ENCODE measurements at regions not wholly inside any gene's neighbourhood (a gene's known extent, or its start where the extent isn't known, plus 50 kb on each side); places are given as distances from the start of the nearest gene placed in this dataset.
"Not testable (repeated sequence)": the region's sequence is repeated elsewhere in the genome, so short reads cannot be mapped to it uniquely, and the experiment has no call there.

GRCh38 chr2:175454953-175455389 is 273.5 kb upstream of the ATP5MC3 start:
- no peak for DNase-seq

DNA sequence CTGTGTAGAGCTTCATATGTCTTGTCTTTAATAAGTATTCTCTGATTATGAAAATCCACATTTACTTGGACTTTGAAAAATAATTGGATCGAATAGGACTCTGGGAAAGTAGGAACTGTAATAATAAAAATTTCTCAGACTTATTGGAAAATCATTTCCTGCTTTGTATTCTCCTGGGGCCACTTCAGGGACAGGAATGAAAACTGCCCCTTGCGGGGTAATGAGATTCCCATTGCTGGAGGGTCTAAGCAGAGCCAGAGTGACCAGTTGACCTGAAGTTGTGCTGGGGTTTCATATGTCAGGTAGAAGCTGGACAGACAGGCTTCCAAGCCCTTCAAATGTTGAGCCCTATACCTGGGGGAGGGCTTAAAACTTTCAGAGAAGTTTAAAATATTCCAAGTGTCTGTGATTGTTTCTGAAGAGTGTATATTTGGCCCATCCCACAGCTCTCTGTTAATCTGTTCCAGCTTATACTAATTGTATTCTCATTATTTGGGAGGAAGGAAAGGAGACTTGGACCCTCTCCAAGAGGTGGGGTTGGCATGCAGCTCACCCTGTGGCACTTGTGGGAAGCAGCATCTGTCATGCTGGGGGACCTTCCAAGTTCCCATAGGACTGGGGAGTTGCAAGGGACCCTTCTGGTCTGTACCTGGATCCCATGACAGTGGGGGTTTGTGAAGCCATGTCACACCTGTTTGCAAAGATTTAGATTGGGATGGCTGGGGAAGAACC is 268.7 kb upstream of the ATP5MC3 start:
- no peak for DNase-seq

- no peak for DNase-seq
These were observed 268.1 kb upstream of the ATP5MC3 start for GRCh38 chr2:175449616-175450015.

DNA sequence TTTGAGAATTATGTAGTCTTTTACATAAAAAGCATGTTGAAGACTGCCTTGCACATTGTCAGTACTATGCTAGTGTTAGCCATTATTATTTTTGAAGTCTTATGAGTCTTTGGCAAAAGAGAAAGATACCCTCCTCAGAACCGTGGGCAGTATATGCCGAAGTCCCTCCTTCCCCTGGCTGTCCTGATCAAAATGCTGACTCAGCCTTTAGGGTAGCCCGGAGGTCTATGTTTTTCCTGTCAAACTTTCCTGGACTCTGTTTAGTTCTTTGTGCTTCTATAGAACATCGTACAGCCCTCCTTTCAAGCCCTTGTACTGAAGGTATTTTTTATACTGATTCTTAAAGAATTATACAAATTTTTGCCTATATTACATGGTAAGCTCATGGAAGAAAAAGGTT is 264.7 kb upstream of the ATP5MC3 start:
- no peak for DNase-seq

DNA sequence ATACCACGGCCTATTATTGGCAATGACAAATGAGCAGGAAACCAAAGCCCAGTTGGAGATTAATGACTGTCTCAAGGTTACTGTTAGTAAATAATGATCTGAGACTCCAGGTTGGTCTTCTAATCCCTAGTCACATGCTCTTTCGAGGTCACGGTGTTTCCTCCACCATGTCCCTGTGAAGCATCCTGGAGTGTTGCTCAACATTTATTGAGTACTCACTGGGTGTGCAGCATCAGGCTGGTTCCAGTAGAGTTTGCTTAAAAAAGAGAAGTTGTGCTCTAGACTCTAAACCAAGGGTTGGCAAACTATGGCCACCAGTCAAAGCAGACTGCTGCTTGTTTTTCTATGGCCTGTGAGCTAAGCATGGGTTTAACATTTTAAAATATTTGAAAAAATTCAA is 263.8 kb upstream of the ATP5MC3 start:
- DNase-seq: no peak

GRCh38 chr2:175442441-175442840 is 260.9 kb upstream of the ATP5MC3 start:
- no peak for DNase-seq

DNA sequence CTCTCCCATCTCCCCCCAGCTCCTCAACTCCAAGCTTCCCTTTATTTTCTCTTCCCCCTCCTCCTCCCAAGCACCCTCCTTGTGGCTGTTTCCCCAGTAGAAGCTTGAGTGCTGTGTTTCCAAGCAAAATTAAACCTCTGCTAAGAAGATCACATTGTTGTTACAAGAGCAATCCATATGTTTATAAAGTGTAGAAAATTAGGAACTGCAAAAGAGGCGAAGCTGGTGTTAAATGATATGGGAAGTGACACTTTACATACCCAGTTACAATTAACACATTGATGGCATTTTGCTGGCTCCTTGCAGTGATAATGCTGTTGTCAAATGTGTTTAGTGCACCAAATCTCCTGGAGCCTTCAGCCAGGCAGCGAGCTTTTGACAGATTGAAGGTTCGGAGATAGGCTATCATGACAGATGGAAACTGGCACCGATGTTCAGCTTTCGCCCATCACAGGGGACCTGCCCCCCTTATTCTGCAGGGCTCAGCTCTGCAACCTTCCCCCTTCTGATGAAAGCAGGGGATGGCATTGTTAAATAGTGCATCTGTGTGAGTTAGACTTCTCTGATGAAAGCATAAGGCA is 259.8 kb upstream of the ATP5MC3 start:
- no peak for DNase-seq

GRCh38 chr2:175439416-175439815 is 257.9 kb upstream of the ATP5MC3 start:
- no peak for DNase-seq

DNA sequence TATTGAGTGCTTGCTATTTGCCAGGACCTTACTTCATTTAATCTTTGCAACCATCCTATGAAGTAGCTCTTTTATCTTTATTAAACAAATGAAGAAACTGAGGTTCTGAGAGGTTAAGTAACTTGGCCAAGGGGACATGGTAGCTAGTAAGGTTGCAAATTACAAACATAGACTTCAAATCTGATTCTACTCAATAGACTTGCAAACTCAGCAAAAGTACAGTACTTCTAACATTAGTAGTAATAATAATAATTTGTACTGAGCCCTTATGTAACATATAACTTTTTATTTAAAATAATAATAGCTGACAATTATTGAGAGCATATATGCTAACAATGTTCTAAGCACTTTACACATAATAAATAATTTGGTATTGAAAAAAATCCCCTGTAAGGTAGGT is 255.7 kb upstream of the ATP5MC3 start:
- no peak for DNase-seq

DNA sequence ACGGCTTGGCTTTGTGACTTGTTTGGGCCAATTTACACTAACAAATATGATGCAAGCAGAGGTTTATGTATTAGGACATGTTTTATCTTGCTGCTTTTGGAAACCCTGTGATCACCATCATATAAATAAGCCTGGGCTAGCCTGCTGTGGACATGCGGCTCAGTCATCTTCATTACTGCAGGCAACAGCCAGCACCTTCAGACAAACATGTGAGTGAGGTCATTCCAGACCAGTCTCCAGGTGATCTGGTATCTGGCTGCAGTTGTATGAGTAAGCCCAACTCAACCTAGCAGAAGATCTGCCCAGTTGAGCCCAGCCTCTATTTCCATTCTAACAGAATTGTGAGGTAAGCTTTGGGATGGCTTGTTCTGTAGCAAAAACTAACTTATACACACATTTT is 254.6 kb upstream of the ATP5MC3 start:
- no peak for DNase-seq

DNA sequence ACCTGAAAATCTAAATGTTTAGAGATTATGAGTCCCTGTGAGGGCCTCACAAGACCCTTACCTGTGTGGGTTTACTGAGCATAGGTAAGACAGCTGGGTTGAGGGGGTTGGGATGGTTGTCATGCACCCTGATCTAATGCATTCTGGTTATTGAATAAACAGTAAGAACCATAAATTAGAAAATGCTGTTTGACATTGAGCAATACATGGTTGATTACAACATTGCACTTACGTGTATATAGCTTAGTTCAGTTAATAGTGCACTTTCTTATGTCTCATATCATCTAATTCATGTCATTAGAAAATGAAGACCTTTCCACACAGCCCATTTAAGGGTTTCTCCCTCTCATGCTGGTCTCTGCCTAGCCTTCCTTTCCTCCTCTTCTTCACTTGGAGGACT is 253.5 kb upstream of the ATP5MC3 start:
- DNase-seq: no peak

DNA sequence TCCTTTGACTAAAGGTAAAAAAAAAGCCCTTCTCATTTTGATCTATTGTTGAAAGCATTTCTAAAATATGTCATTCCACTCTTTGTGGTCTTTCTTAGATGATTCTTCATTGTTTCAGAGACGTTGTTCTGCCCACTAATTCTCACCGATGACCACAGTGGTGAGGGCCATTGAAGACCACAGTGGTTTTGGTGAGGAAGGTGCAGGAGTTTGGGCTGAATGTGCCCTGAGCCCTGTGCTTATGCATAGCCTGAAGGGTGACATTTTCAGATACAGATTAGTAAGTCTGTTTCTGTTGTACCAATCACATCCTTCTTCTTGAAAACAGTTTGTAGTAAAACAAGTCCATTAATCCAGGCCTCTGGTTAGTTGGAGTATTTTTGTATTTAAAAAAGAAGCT is 251.3 kb upstream of the ATP5MC3 start:
- no peak for DNase-seq

- no peak for DNase-seq
These were observed 250.5 kb upstream of the ATP5MC3 start for GRCh38 chr2:175432021-175432420.

DNA sequence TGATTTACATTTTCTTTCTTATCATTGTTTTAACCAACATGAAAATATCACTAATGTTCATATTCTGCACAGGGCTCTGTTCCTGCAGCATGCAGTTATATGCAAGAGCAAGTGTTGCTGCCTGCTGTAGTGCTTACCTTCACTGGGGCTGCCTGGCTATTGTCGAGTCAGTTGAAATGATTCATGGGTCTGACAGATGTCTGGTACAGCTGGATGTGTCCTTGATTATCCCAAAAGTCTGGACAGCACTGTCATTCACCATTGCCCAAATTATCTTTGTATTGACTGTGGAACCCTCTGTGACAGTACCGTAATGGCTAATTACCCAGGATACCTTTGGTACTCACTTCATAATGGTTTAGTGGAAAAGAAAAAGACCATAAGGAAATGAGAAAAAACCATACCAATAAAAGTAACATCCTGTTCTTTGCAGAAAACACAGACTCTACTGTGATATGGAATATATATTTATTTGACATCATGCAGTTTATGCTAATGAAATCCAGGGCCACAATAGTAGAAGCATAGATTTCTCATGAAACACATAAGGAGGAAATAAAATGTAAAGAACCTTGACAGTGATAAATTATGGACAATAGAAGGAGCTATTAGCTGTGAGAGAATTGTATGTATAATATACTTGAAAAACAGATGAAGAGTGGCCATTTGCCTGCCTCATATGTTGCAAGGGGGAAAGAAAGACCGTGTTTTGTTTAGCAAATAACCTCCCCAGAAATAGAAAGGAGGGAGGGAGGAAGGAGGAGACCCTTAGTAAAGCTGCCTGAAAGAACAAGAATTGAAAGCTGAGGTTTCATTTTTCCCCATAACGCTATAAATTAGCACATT is 249.8 kb upstream of the ATP5MC3 start:
- DNase-seq: no peak

GRCh38 chr2:175430236-175430635 is 248.7 kb upstream of the ATP5MC3 start:
- no peak for DNase-seq

DNA sequence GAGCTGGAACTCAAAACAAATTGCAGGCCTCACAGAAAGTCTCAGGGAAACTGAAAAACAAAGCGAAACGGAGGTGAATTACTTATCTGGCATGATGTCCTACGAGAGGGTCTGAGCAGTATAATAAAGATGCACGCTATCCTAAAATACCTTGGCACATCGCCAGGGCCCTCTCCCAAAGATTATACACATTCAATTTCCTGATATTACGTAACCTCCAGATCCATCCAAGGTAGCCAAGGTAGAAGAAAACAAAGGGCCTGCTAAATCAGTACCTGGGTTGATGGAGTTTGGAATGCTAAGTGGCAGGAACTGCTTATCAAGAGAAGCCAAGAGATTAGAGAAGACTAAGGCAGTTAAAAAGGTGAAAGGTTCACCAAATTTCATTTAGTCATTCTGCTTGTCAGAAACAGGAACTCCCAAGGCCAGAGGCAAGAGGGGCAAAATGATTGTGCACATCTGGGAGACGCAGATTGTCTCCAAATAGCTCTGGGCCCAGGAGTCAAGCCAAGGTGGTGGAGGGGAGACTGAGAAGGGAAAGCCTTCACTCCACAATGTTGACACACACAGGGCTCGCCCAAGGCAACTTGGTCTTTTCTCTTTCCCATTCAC is 236.8 kb upstream of the ATP5MC3 start:
- DNase-seq: no peak

DNA sequence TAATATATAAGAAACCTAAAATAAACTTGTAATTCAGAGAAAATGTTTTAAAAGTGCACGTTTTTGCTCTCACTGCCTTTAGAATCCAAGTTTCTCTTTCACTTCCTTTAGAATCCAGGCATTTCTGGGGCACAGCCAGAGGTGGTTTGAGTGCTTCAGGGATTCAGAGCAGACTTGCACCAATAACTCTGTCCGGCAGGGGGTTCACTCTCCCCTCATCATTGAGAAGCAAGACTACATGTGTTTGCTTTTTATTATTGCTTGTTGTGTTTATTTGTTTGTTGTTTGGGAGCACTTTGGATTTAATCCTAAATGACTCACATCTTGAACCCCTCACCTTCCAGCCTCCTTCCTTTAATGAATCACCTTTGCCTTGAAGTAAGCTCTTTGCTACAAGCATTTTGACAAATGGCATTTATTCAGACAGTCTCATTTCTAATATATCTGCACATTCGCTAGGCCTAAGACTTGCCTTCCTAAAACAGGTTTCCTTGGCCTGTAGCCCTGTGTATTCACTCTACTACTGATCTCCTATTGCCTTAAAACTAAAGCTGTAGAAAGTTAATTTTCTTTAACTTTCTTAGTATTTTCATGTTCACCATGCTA is 233.5 kb upstream of the ATP5MC3 start:
- DNase-seq: no peak

GRCh38 chr2:175414191-175414881 is 232.8 kb upstream of the ATP5MC3 start:
- DNase-seq: no peak

DNA sequence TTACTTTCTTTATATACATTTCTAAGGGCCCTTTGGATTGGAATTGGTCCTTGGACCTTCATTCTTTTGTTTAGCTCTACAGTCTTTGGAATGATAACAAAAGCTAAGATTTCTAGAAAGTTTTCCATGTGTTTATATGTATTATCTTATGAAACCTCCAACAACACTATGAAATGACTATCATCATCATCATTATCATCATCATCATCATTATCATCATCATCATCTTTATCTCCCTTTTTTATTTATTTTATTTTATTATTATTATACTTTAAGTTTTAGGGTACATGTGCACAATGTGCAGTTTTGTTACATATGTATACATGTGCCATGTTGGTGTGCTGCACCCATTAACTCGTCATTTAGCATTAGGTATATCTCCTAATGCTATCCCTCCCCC is 229.4 kb upstream of the ATP5MC3 start:
- DNase-seq: not testable (repeated sequence)

GRCh38 chr2:175404839-175405238 is 223.3 kb upstream of the ATP5MC3 start:
- no peak for DNase-seq

DNA sequence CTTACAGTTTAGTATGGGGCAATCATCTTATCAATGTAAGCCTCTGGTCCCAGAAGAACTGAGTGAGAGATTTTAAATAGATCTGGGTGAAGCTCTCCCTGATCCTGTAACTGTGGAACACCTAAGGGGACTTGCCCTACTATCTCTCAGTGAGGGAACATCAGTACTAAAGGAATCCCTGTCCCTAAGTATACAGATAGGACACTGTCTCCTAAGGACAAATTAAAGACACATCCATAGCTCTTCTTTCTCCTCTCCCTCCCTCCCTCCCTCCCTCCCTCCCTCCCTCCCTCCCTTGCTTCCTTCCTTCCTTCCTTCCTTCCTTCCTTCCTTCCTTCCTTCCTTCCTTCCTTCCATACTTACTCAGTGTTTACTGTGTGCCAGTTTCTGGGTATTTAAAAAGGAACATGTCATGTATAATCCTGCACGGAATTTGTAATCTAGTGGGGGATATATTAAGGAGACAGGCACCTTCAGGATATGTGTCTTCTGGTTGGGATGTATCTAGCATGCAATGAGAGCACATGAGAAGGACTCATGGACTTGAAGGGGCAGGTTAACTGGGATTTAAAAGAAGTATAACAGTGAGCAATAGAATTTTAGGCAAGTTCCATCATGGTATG is 222.2 kb upstream of the ATP5MC3 start:
- DNase-seq: no peak

DNA sequence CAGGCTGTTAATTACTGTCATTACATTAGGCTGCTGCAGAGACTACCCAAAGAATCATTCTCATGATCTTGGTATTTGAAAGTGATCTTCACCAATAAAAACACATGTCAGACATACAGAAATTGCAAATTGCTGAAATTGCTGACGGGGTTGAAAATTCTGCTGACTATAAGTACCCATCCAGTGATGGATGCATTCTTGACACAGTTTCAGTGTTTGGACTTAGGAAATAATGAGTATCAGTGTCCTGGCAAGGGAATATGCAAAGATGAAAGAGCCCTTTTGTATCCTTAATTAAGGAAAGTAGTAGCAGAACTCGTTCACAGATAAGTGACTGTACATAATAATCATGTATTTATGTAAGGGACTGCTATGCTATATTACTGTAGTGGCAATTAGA is 221.1 kb upstream of the ATP5MC3 start:
- DNase-seq: no peak
